ENCODE measurements at regions not wholly inside any gene's neighbourhood (a gene's known extent, or its start where the extent isn't known, plus 50 kb on each side); places are given as distances from the start of the nearest gene placed in this dataset.

GRCh38 chr20:42020316-42020715 lies 402.1 kb upstream of the CHD6 start:
- H3K36me3 ChIP-seq (ENCODE audit: insufficient read depth), result no peaks in the 10 kb centered on the region
- no peaks in the 10 kb centered on the region for H3K4me1 ChIP-seq (ENCODE audit: insufficient read depth)
- DNase-seq (ENCODE audit: extremely low spot score), result no peak
- H3K27ac ChIP-seq (ENCODE audit: low read depth), result no peak overlapping the region
- 64% methylated on average over 4 of the region's 4 CpGs for WGBS
- no peak overlapping the region for H3K4me3 ChIP-seq (ENCODE audit: low read depth, low read length)

GRCh38 chr20:42018979-42019378 lies 400.8 kb upstream of the CHD6 start:
- H3K27ac ChIP-seq (ENCODE audit: low read depth), result no peak overlapping the region
- no peak overlapping the region for H3K4me3 ChIP-seq (ENCODE audit: low read depth, low read length)
- H3K36me3 ChIP-seq (ENCODE audit: insufficient read depth), result no peaks in the 10 kb centered on the region
- DNase-seq (ENCODE audit: extremely low spot score), result no peak
- no peaks in the 10 kb centered on the region for H3K4me1 ChIP-seq (ENCODE audit: insufficient read depth)

GRCh38 chr20:42010090-42010489 lies 391.9 kb upstream of the CHD6 start:
- Histone ChIP-seq H3K4me1 (ENCODE audit: insufficient read depth) (no peaks in the 10 kb centered on the region), H3K36me3 (ENCODE audit: insufficient read depth) (no peaks in the 10 kb centered on the region), H3K4me3 (ENCODE audit: low read depth, low read length) (no peak overlapping the region), H3K27ac (ENCODE audit: low read depth) (no peak overlapping the region)
- 72% methylated on average over 3 of the region's 3 CpGs for WGBS
- no peak for DNase-seq (ENCODE audit: extremely low spot score)

- Histone ChIP-seq H3K36me3 (ENCODE audit: insufficient read depth) (no peaks in the 10 kb centered on the region), H3K27ac (ENCODE audit: low read depth) (no peak overlapping the region), H3K4me3 (ENCODE audit: low read depth, low read length) (no peak overlapping the region), H3K4me1 (ENCODE audit: insufficient read depth) (no peaks in the 10 kb centered on the region)
- DNase-seq (ENCODE audit: extremely low spot score), result no peak
- WGBS, result 38% methylated on average over 4 of the region's 4 CpGs
These were observed 389.1 kb upstream of the CHD6 start for GRCh38 chr20:42007251-42007650.

- DNase-seq (ENCODE audit: extremely low spot score), result no peak
- H3K4me3 ChIP-seq (ENCODE audit: low read depth, low read length), result no peak overlapping the region
- H3K4me1 ChIP-seq (ENCODE audit: insufficient read depth), result no peaks in the 10 kb centered on the region
- H3K36me3 ChIP-seq (ENCODE audit: insufficient read depth), result no peaks in the 10 kb centered on the region
- H3K27ac ChIP-seq (ENCODE audit: low read depth), result no peak overlapping the region
These were observed 387.0 kb upstream of the CHD6 start for GRCh38 chr20:42005211-42005610.

GRCh38 chr20:42003380-42003779 lies 385.2 kb upstream of the CHD6 start:
- 89% methylated on average over 2 of the region's 2 CpGs for WGBS
- no peak overlapping the region for H3K4me3 ChIP-seq (ENCODE audit: low read depth, low read length)

GRCh38 chr20:41998539-41999341 lies 380.6 kb upstream of the CHD6 start:
- no peak overlapping the region for H3K4me3 ChIP-seq (ENCODE audit: low read depth, low read length)
- no peaks in the 10 kb centered on the region for H3K4me1 ChIP-seq (ENCODE audit: insufficient read depth)
- H3K36me3 ChIP-seq (ENCODE audit: insufficient read depth), result no peaks in the 10 kb centered on the region
- H3K27ac ChIP-seq (ENCODE audit: low read depth), result no peak overlapping the region
- no peak for DNase-seq (ENCODE audit: extremely low spot score)
- 93% methylated on average over 92 of the region's 92 CpGs for WGBS

More at GRCh38 chr20:42003380-42003779, 385.2 kb upstream of the CHD6 start:
- H3K27ac ChIP-seq (ENCODE audit: low read depth), result no peak overlapping the region
- H3K36me3 ChIP-seq (ENCODE audit: insufficient read depth), result no peaks in the 10 kb centered on the region
- H3K4me1 ChIP-seq (ENCODE audit: insufficient read depth), result no peaks in the 10 kb centered on the region
- DNase-seq (ENCODE audit: extremely low spot score), result no peak

GRCh38 chr20:41996951-41997350 lies 378.8 kb upstream of the CHD6 start:
- Histone ChIP-seq H3K36me3 (ENCODE audit: insufficient read depth) (no peaks in the 10 kb centered on the region), H3K4me1 (ENCODE audit: insufficient read depth) (no peaks in the 10 kb centered on the region), H3K4me3 (ENCODE audit: low read depth, low read length) (no peak overlapping the region), H3K27ac (ENCODE audit: low read depth) (no peak overlapping the region)
- 47% methylated on average over 3 of the region's 3 CpGs for WGBS
- DNase-seq (ENCODE audit: extremely low spot score), result no peak

GRCh38 chr20:41992481-41992880 lies 374.3 kb upstream of the CHD6 start:
- Histone ChIP-seq H3K27ac (ENCODE audit: low read depth) (no peak overlapping the region), H3K4me3 (ENCODE audit: low read depth, low read length) (no peak overlapping the region), H3K4me1 (ENCODE audit: insufficient read depth) (no peaks in the 10 kb centered on the region), H3K36me3 (ENCODE audit: insufficient read depth) (no peaks in the 10 kb centered on the region)
- WGBS, result 80% methylated on average over 4 of the region's 4 CpGs
- no peak for DNase-seq (ENCODE audit: extremely low spot score)

- no peaks in the 10 kb centered on the region for H3K36me3 ChIP-seq (ENCODE audit: insufficient read depth)
- no peak overlapping the region for H3K4me3 ChIP-seq (ENCODE audit: low read depth, low read length)
- no peak for DNase-seq (ENCODE audit: extremely low spot score)
- no peaks in the 10 kb centered on the region for H3K4me1 ChIP-seq (ENCODE audit: insufficient read depth)
- 80% methylated on average over 1 of the region's 1 CpG for whole genome bisulfite sequencing
- H3K27ac ChIP-seq (ENCODE audit: low read depth), result no peak overlapping the region
These were observed 373.2 kb upstream of the CHD6 start for GRCh38 chr20:41991412-41991811.

GRCh38 chr20:41989935-41990635 lies 371.9 kb upstream of the CHD6 start:
- Histone ChIP-seq H3K36me3 (ENCODE audit: insufficient read depth) (no peaks in the 10 kb centered on the region), H3K4me1 (ENCODE audit: insufficient read depth) (no peaks in the 10 kb centered on the region), H3K27ac (ENCODE audit: low read depth) (no peak overlapping the region), H3K4me3 (ENCODE audit: low read depth, low read length) (no peak overlapping the region)
- DNase-seq (ENCODE audit: extremely low spot score), result peak; percentile 25
- 12% methylated on average over 10 of the region's 10 CpGs for WGBS

GRCh38 chr20:41989039-41989679 lies 371.0 kb upstream of the CHD6 start:
- no peak for DNase-seq (ENCODE audit: extremely low spot score)
- WGBS, result 86% methylated on average over 3 of the region's 3 CpGs
- Histone ChIP-seq H3K36me3 (ENCODE audit: insufficient read depth) (no peaks in the 10 kb centered on the region), H3K4me1 (ENCODE audit: insufficient read depth) (no peaks in the 10 kb centered on the region), H3K4me3 (ENCODE audit: low read depth, low read length) (no peak overlapping the region), H3K27ac (ENCODE audit: low read depth) (no peak overlapping the region)

- H3K36me3 ChIP-seq (ENCODE audit: insufficient read depth), result no peaks in the 10 kb centered on the region
- no peak overlapping the region for H3K4me3 ChIP-seq (ENCODE audit: low read depth, low read length)
- no peak overlapping the region for H3K27ac ChIP-seq (ENCODE audit: low read depth)
- DNase-seq (ENCODE audit: extremely low spot score), result no peak
- no peaks in the 10 kb centered on the region for H3K4me1 ChIP-seq (ENCODE audit: insufficient read depth)
- 82% methylated on average over 2 of the region's 2 CpGs for WGBS
These were observed 365.9 kb upstream of the CHD6 start for GRCh38 chr20:41984031-41984430.

GRCh38 chr20:41983159-41983558 lies 365.0 kb upstream of the CHD6 start:
- no peak for DNase-seq (ENCODE audit: extremely low spot score)
- Histone ChIP-seq H3K36me3 (ENCODE audit: insufficient read depth) (no peaks in the 10 kb centered on the region), H3K4me1 (ENCODE audit: insufficient read depth) (no peaks in the 10 kb centered on the region), H3K27ac (ENCODE audit: low read depth) (no peak overlapping the region), H3K4me3 (ENCODE audit: low read depth, low read length) (no peak overlapping the region)
- WGBS, result 57% methylated on average over 4 of the region's 4 CpGs

Measured in urinary bladder (tissue), 3 donors.